ENCODE measurements at regions not wholly inside any gene's neighbourhood (a gene's known extent, or its start where the extent isn't known, plus 50 kb on each side); places are given as distances from the start of the nearest gene placed in this dataset.

DNA sequence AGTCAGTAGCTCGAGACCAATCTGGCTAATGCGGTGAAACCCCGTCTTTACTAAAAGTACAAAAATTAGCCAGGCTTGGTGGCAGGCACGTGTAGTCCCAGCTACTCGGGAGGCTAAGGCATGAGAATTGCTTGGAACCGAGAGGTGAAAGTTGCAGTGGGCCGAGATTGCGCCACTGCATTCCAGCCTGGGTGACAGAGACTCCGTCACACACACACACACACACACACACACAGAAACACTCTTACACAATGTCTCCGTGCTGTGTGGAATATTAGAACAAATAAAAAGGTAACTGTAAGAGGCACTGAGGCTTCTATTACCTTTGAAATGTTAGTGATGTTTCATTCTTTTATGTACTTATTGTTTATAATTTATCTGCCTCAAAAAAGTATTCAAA is 326.6 kb downstream of the GPAT3 start:
- no peak for DNase-seq (ENCODE audit: low read depth, low spot score)

DNA sequence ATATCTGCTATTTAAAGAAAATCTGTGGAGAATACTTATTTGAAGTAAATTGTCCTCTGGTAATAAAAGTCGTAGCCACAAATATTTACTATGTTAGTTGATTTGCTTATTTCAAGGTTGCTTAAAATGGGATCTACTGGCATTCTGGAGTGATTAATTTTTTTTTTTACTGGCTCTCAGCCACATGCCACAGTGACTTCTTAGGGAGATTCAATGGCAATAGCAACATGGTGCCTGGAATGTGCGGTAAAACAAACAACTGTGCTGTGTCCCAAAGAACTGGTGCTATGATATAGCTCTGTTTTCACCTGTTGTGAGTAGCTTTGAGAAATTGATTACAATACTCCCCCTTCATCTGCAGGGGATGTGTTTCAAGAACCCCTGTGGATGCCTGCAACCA is 324.3 kb downstream of the GPAT3 start:
- DNase-seq (ENCODE audit: low read depth, low spot score) = no peak

DNA sequence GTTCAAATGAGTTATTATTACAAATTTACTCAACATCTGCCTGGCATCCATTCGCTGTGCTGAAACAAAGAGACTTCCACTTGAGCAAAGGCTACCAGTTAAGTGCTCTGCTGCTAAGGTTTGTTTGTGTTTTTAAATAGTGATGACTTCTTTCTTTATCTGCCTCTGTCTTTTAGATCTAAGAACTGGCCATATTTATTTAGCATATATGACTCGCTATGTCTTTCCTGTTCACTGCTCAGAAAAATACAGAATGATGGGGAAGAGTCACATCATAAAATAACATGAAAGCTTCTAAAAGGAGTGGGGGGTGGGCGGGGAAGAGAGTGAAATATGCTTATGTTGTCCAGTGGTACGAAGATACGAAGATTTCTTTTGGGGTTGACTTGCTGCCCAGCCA is 322.2 kb downstream of the GPAT3 start:
- DNase-seq (ENCODE audit: low read depth, low spot score) = no peak

DNA sequence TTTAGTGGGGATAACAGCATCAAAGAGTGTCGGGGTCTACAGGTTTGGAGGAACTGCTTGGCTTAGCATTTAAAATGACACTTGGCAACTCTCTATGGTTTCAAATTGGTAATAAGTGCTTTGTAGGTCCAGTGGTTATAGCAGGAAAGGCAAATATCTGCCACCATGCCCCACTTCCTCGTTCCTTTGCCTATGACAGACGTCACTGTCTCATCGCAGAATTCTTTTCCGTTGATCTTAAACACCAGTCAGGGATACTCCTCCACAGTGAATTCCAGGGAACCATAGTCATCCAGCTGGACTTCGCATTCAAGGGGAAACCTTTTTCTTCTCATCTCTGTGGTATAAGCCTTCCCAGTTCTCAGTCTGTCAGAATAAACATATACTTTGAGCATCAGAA is 319.1 kb downstream of the GPAT3 start:
- DNase-seq (ENCODE audit: low read depth, low spot score) = no peak

DNA sequence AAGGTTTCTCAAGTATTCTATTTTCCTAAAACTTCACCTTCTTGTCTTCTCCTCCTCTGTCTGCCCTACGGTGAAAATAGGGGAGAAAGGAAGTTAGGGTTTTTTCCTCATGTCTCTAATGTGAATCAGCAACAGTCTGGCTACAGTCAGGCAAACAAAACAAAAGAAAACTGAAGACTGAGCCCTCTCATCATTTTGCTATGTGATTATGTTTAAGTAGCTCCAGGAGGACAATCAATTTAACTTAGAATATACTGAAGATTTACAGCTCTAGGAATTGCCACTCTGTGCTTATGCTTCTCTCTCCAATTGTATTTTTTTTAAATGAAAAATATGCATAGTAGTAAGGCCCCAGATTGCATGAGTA is 316.2 kb downstream of the GPAT3 start:
- no peak for DNase-seq (ENCODE audit: low read depth, low spot score)

DNA sequence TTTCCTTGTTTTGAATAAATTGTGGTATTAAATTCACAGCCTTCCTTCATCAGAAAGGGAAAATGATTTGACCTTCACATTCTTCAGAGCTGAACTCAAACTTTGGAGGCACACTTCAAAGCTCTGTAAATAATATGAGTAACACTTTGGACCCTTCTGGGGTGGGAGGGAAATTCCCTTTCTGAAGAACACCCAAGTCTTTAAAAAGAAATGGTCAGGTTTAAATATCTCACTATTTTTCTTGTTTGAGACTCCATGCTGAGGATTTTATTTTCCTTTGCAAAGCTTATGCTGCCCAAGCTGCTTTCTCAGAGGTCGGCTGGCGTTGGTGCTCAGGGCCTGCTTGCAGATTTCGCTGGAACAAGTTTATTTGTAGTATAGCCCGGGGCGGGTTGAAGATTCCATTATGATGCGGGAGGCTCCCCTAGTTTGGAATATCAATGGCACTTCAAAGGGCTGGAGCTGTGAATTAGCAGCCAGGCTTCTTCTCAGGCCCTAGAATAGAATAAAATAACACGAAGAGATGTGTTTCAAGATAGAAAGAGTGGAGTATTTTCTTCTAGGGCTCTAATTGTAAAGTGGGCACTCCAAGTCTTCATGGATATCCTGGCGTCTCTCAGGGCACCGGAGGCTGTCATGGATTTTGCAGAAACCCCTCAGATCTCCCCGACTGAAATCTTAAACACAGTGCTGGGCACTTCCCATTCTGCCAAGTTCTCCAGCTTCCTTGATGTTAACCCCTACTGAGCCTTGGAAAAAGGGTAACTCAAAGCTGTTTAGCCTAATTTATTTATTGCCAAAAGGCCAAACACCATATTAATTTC is 315.6 kb downstream of the GPAT3 start:
- DNase-seq (ENCODE audit: low read depth, low spot score) = peak; percentile 88

DNA sequence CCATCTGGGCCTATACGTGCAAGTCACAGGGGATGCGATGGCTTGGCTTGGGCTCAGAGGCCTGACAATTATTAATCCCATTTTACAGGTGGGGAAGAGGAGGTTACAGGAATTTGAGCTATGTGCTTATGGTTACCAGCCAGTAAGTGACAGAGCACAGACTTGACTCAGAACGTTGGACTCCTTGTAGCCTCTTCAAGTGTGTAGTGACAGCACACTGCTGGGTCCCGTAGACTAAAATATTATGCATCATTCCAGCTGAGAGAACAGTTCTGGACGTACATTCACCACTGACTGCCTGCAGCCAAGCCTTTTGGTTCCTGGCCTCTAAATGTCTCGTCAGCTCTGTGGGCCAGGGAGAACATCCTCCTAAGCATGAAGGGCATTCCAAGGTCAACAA is 314.5 kb downstream of the GPAT3 start:
- peak; percentile 56 for DNase-seq (ENCODE audit: low read depth, low spot score)

DNA sequence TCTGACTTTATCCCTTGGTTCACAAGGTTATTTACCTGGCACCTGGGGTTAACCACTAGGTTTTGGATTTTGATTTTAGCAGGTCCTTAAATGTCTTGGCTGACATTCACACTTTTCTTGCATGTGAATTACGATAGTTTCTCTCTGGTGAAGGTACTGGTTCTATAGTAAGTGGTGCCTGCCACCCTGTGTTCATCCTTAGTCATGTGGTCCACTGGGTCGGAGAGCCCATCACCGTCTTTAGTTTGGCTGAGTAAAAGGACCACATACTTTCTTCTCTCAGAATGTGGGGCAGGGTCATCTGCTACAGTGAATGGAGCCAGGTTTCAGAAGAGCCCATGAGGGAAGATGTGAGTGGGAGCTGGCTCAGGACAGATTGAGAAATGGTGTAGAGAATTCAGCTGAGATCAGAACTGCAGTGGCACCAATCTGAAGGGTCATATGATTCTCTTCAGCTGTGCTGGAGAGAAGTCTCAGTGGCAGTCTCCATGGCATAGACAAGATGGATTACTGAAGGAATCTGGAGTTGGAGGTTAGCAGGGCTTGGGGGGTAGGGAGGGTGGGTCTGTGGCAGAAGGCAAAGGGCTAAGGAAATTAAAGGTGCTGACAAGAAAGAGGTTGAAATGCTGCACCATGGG is 310.4 kb downstream of the GPAT3 start:
- no peak for DNase-seq (ENCODE audit: low read depth, low spot score)

DNA sequence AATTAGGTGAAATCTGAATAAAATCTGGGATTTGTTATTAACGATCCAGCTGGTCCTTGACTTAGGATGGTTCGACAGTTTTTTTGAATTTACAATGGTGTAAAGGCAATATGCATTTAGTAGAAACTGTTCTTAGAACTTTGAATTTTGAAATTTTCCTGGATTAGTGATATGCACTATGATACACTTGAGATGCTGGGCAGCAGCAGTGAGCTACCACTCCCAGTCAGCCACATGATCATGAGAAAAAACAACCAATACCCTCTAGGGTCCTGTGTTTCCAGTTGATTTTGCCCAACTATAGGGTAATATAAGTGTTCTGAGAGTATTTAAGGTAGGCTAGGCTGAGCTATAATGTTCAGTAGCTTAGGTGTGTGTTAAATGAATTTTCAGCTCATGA is 303.7 kb downstream of the GPAT3 start:
- no peak for DNase-seq (ENCODE audit: low read depth, low spot score)

DNA sequence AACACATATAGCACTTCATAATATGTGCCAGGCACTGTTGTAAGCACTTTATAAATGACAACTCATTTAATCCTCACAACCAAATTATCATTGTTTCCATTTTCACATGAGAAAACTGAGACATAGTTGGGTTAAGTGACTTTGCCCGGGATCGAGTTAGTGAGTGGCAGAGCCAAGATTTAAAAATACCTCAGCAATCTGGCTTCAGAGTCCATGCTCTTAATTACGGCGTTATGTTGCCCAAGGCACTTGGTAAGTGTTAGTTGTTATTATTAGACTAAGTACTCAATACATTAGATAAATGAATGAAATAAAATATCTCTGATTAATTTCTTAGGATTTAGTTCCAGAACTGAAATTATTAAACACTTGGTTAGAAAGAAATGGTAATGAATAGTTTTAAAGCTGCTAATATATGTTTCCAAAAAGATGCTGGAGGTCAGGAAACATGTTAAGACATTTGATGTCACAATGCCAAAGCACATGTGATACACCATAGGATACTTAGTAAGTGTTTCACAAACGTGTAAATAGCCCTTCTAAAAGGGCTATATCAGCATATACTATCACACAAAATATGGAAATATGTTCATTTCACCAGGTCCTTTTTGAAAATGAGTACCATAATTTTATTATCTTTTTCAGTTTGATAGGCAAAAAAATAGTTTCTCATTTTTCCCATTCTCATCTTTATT is 301.9 kb downstream of the GPAT3 start:
- DNase-seq (ENCODE audit: low read depth, low spot score) = no peak

DNA sequence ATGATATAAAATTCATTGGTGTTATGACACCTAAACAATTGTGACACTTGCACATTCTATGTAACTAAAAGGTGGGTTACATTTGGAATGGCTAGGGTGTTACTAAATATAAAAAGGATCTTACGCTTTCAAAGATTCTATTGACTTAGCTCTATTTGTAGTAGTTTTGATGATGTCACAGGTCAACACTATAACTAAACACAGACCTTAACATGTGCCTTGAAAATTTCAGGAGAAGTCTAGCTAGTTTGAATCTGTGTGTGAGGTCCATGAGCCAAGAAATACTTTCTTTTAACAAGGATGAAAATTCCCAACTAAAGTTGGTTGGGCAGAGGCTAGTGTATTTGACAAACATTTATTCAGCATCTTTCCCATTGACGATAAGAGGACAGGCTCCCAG is 298.0 kb downstream of the GPAT3 start:
- no peak for DNase-seq (ENCODE audit: low read depth, low spot score)

DNA sequence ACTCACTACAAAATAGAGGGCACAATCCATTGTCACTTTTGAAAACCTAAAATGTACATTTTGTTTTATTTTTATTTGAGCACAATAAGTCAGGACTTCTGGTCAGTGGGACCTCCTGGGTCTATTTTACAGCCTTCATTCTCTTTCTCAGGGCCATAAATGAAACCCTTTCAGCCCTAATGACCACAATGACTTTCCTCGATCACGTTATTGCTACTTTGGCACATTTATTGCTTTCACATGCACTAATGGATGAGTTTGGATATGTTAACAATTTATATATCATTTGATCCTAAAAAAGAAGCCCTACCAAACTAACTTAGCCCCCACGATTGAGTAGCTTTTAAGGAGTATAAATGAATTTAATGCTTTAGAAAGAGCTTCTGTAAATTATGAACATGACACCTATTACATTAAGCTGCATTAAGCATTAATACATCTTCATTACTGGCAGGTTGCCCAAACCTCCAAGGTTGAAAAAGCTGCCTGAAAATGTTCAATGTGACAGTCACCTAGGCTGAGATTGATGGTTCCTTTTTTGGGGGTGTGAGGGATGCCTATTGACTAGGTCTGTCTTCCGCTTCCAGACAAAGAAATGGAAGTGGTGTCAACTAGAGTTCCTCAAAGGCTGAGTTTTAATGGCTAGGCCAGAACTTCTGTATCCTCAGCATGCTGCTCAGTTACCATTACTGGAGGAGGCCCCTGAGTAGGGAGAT is 296.4 kb downstream of the GPAT3 start:
- no peak for DNase-seq (ENCODE audit: low read depth, low spot score)

DNA sequence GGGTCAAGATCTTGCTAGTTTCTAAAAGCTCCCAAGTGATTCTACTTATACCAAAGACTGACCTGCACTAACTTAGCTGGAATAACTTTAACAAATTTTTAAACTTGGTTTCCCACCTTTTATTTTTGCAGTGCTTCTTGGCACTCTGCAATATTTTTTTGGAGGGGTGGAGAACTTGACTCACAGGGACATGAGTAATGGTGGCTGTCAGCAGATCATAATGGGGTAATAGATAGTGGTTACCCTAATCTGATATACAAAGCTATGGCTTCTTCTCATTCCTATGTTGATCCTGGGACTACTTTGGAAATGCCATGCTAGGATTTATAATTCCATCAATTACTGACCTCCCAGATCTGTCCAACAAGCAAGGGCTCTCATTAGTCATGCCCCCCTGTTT is 295.7 kb downstream of the GPAT3 start:
- DNase-seq (ENCODE audit: low read depth, low spot score) = no peak

DNA sequence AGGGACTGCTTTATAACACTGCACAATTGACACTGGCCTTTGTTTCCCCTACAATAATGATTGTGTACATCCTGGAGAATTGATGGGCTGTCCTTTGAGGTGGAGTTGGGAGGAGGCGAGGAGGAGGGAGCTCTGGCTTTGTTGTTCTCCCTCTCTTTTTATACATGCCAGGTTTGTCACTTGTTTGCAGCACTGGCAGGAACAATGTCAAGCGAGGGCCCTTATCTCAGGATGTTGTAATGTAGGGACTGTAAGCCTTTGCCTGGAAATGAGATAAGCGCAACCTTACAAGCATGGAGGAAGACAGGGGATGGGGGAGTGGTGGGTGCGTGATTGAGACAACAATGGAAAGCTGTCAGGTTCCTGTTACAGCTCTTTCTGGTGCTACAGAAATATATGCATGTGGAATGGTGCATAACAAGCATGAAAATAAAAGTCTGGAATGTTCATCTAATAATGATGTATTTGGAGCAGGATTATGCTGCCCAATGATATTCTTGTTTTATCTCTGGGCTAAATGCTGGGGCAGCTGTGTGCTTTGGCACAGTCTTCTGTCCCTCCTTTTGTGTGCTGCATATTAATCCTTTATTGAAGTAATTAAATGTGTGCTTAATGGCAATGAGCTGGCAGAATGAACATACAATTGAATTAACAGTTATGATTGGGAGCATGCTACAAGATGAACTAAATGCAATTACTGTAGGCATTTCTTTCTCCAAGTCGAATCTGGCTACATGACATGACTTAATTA is 294.4 kb downstream of the GPAT3 start:
- DNase-seq (ENCODE audit: low read depth, low spot score) = peak; percentile 31

DNA sequence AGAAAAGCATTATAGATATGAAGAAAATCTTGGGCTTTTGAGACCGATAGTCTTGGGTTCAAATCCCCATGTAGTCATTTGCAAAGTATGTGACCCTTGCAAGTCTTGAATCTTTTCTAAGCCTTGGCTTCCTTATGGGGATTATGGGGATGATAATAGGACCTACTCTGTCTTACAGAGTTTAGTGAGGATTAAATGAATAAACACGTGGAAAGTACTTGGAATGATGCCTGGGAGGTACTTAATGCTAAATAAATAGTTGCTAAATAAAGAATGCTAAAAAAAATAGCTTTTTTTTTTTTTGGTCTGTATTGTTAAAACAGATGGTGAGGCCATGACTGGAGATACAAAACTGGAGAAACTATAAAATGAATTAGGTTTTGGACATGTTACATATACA is 292.7 kb downstream of the GPAT3 start:
- DNase-seq (ENCODE audit: low read depth, low spot score) = no peak

DNA sequence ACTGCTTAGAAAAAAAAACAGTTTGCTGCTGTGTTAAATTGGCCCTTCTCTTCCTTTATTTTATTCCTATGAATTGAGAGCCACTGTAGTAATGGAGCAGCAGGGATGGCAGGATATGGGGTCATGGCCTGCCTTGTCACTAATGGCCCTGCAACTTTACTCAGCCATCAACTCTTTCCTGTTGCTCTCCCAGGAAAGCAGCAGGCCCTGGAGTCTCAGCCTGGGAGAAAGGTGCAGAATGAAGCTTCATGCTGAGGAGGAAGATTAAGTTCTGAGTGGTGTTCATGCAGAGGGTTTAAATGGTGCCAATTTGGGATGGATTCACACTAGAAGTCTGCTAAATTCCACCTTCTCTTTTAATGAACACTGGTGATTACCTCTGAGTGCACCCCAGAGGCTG is 285.6 kb downstream of the GPAT3 start:
- no peak for DNase-seq (ENCODE audit: low read depth, low spot score)

DNA sequence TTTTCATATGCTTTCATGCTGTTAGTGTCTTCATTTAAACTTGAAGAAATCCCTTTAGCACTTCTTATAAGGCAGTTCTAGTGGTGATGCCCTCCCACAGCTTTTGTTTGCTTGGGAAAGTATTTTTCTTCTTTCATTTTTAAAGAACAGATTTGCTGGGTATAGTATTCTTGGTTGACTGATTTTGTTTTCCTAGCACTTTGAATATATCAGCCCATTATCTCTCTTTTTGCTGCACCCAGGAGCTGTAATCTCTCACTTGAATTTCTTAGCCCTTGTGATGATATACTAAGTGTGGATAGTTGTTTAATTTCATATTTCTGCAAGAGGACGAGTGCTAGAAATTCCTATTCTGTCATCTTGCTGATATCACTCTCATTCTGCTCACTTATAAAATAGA is 283.7 kb downstream of the GPAT3 start:
- no peak for DNase-seq (ENCODE audit: low read depth, low spot score)

DNA sequence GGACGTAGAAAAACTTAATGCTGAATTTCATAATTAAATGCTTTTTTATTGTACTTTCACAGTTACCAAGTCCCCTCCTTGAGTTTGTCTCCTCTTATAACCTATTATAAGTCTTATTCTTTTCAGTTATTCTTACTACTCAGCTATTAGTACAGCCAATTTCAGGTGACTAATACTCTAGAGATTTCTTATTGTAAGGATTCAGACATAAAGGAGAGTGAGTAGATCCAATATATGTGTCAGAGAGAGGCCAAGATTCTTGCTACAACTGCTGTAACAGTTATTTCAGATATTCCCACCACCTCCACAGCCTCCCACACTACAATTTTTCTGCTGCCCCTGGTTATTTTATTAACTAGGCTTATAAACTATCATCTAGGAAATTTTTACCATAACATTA is 274.5 kb downstream of the GPAT3 start:
- no peak for DNase-seq (ENCODE audit: low read depth, low spot score)

DNA sequence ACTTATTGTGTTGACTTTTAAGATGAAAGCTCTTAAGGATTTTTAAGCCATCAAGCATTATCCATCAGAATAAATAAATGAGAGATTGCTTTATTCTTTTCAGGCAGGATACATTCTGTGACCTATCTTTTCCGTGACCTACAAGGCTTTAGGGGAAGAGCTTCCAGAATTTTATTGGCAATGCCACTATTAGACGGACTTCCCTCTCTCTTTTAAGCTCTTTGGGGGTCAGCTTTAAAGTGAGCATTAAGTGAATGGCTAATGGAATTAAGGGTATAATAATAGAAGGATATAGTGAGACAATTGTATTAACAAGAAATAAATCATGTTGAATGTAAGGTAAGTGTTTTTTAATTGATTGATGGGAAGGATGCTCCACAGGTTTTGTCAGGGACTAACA is 273.7 kb downstream of the GPAT3 start:
- DNase-seq (ENCODE audit: low read depth, low spot score) = no peak

DNA sequence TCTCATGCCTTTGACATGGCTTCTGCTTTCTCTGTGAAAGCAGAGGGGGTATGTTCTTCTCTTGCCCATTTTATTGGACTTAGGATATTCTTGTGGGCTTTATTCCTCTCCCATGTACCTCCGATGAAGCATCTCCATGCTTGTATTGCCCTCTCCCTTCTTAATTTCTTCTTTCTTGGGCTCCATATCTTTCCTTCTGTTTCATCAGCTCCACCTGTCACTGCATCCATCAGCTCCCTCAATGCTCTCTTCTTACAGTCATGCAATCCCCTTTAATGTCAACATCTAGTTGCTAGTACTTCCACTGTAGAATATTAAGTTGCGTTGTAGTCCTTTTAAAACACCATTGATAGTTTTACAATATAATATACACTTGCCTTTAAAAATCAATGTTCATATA is 257.6 kb downstream of the GPAT3 start:
- no peak for DNase-seq (ENCODE audit: low read depth, low spot score)

DNA sequence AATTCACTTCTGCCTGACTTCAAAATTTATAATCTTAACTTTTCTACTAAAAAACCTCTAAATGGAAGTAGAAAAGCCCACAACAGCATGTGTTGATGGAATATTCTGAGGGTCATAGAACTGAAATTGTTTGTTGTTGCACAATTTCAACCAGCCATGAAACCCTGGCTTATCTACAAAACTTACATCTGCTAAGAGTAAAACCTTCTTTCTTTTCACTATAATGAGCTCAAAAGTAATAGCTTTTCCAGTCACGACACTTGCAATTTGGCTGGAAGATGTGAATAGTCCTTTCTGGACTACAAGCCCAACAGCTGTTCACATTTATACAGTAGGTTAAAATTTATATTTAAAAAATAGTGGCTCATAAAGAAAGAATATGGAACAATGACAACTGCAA is 250.0 kb downstream of the GPAT3 start:
- DNase-seq (ENCODE audit: low read depth, low spot score) = no peak

DNA sequence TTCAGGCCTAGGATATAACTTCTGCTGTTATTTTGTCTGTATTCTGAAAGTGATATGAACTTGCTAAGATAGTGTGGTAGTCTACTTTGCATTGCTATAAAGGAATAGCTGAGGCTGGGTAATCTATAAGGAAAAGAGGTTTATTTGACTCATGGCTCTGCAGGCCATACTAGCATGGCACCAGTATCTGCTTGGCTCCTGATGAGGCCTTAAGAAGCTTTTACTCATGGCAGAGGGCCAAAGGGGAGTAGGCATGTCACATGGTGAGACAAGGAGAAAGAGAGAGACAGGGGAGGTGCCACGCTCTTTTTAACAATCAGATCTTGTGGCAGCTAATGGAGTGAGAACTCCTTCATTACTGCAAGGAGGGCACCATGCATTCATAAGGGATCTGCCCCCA is 247.3 kb downstream of the GPAT3 start:
- DNase-seq (ENCODE audit: low read depth, low spot score) = no peak
